Upper lobe of left lung (tissue), 6 donors: ENCODE measurements at regions not wholly inside any gene's neighbourhood (a gene's known extent, or its start where the extent isn't known, plus 50 kb on each side); places are given as distances from the start of the nearest gene placed in this dataset.

Experiments used
- ATAC-seq, 2 donors: fragments of 200-7000 bp; cut with Tn5 transposase; one replicate each; pipeline ENCODE4 v1.9.1; 2022; ENCODE audit warnings: mild to moderate bottlenecking in 2 of 2, moderate library complexity in 2 of 2; ENCODE audit not compliant: low FRiP score in 2 of 2
- DNase-seq, 2 donors: peaks; one replicate each; pipeline ENCODE4 v3.0.0-alpha.2; 2019 to 2020
- H3K27ac ChIP-seq, 4 donors: fragments of 200-600 bp; sonication (generic); one replicate each; pipeline ENCODE4 v1.5.1; 2016 to 2019
- H3K27me3 ChIP-seq, 4 donors: fragments of 200-600 bp; sonication (generic); one replicate each; pipeline ENCODE4 v1.5.1; 2017 to 2019
- H3K36me3 ChIP-seq, 4 donors: fragments of 200-600 bp; sonication (generic); one replicate each; pipeline ENCODE4 v1.5.1; 2016 to 2019
- H3K4me1 ChIP-seq, 4 donors: fragments of 200-600 bp; sonication (generic); one replicate each; pipeline ENCODE4 v1.5.1; 2018 to 2019
- H3K4me3 ChIP-seq, 4 donors: fragments of 200-600 bp; sonication (generic); one replicate each; pipeline ENCODE4 v1.5.1; 2017 to 2019; ENCODE audit warnings: mild to moderate bottlenecking in 2 of 4, moderate library complexity in 1 of 4
- H3K9me3 ChIP-seq, 4 donors: fragments of 200-600 bp; sonication (generic); one replicate each; pipeline ENCODE4 v1.5.1; 2018 to 2019
- EP300 ChIP-seq, 4 donors: sonication (generic); formaldehyde crosslinking; IDR thresholded peaks; one replicate each; pipeline ENCODE4 v1.5.1; 2017; ENCODE audit warnings: antibody characterized with exemption in 4 of 4, control low read depth in 2 of 4
- POLR2A ChIP-seq, 4 donors: fragments of 450-650 bp; IDR thresholded peaks; one replicate each; pipeline ENCODE4 v1.5.1; 2016 to 2017; ENCODE audit warnings: antibody characterized with exemption in 4 of 4, mild to moderate bottlenecking in 2 of 4
- POLR2AphosphoS5 ChIP-seq, 2 donors: sonication (generic); formaldehyde crosslinking; IDR thresholded peaks; one replicate each; pipeline ENCODE4 v1.5.1; 2017; ENCODE audit warnings: antibody characterized with exemption in 2 of 2
- WGBS, 2 donors: methylation state at CpG; one replicate each; pipeline ENCODE4 v1.1.5; 2017 to 2018; 5-methylcytosine and 5-hydroxymethylcytosine counted together
- TF ChIP-seq, protein P1 (sequence below), 6 experiments: fragments of 450-650 bp in 4 of 6; fragments of 200-600 bp in 2 of 6; sonication (generic) in 2 of 6; IDR thresholded peaks; one replicate each; pipeline ENCODE4 v1.5.1; 2016 to 2019; ENCODE audit warnings: antibody characterized with exemption in 6 of 6
- donor health status: DM: no; HTN: no; CAD: no; lungs with moderate emphysema.
- donor health status: DM: no; HTN: yes; CAD: no; lungs with severe emphysema.

GRCh38 chr11:97367406-97368083, 977.7 kb downstream of the JRKL start:
- H3K27ac ChIP-seq = no peak overlapping the region
- DNase-seq (peak in 1 of 2 donors; percentile 18), ATAC-seq (peak in 1 of 2 donors; percentile 28)
- WGBS, 2 donors = 86 to 89% methylated on average over 2 to 10 of the region's 10 CpGs
- no peak overlapping the region for H3K4me3 ChIP-seq
- H3K36me3 ChIP-seq = no peaks in the 10 kb centered on the region
- peaks cover 0 to 12% (median 0%) of the 10 kb centered on the region in 4 donors for H3K9me3 ChIP-seq
- TF ChIP-seq POLR2A (IDR thresholded peaks at IDR 0.05) (no peak), EP300 (IDR thresholded peaks at IDR 0.05) (no peak), POLR2AphosphoS5 (IDR thresholded peaks at IDR 0.05) (no peak)
- TF ChIP-seq, protein P1, sequence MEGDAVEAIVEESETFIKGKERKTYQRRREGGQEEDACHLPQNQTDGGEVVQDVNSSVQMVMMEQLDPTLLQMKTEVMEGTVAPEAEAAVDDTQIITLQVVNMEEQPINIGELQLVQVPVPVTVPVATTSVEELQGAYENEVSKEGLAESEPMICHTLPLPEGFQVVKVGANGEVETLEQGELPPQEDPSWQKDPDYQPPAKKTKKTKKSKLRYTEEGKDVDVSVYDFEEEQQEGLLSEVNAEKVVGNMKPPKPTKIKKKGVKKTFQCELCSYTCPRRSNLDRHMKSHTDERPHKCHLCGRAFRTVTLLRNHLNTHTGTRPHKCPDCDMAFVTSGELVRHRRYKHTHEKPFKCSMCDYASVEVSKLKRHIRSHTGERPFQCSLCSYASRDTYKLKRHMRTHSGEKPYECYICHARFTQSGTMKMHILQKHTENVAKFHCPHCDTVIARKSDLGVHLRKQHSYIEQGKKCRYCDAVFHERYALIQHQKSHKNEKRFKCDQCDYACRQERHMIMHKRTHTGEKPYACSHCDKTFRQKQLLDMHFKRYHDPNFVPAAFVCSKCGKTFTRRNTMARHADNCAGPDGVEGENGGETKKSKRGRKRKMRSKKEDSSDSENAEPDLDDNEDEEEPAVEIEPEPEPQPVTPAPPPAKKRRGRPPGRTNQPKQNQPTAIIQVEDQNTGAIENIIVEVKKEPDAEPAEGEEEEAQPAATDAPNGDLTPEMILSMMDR (IDR thresholded peaks at IDR 0.05) = no peak
- no peaks in the 10 kb centered on the region for H3K4me1 ChIP-seq
- H3K27me3 ChIP-seq = no peaks in the 10 kb centered on the region

DNA sequence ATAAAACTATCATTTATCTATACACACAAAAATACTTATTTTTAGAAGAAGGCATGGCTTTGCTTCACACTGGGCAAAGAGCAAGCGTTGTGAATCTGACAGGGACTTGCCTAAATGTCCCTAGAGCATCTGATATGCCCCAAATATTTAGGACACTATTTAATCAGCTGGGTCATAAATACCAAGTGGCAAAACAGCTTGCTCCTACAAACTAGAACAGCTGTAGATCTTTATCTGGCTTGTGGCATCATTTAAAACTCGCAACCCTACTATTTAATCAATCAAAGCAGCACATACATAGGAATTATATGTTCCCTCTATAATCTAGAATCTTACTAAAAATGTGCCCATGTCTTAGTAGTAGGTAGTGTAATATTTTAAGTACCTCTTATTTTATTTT, 999.5 kb downstream of the JRKL start:
- ATAC-seq (no peak), DNase-seq (no peak)
- 33 to 42% methylated on average over 2 of the region's 2 CpGs for WGBS, 2 donors
- H3K27ac ChIP-seq = no peak overlapping the region
- H3K9me3 ChIP-seq = no peaks in the 10 kb centered on the region
- no peaks in the 10 kb centered on the region for H3K4me1 ChIP-seq
- TF ChIP-seq POLR2A (IDR thresholded peaks at IDR 0.05) (no peak), EP300 (IDR thresholded peaks at IDR 0.05) (no peak), POLR2AphosphoS5 (IDR thresholded peaks at IDR 0.05) (no peak)
- TF ChIP-seq, protein P1 (IDR thresholded peaks at IDR 0.05) = no peak
- H3K4me3 ChIP-seq = no peak overlapping the region
- no peaks in the 10 kb centered on the region for H3K36me3 ChIP-seq
- H3K27me3 ChIP-seq = no peaks in the 10 kb centered on the region

- H3K36me3 ChIP-seq = no peaks in the 10 kb centered on the region
- no peaks in the 10 kb centered on the region for H3K4me1 ChIP-seq
- DNase-seq (no peak), ATAC-seq (no peak)
- no peaks in the 10 kb centered on the region for H3K27me3 ChIP-seq
- TF ChIP-seq POLR2AphosphoS5 (IDR thresholded peaks at IDR 0.05) = no peak
- TF ChIP-seq EP300 (IDR thresholded peaks at IDR 0.05) = no peak
- TF ChIP-seq POLR2A (IDR thresholded peaks at IDR 0.05) = no peak
- TF ChIP-seq, protein P1 (IDR thresholded peaks at IDR 0.05) = no peak
- H3K9me3 ChIP-seq = no peaks in the 10 kb centered on the region
- no peak overlapping the region for H3K27ac ChIP-seq
- WGBS, 2 donors = 63 to 81% methylated on average over 1 to 4 of the region's 4 CpGs
- no peak overlapping the region for H3K4me3 ChIP-seq
These were observed 1008.4 kb downstream of the JRKL start for GRCh38 chr11:97398246-97398645.

- 67% methylated on average over 1 of the region's 1 CpG; no CpG with 5 or more reads in 1 of the 2 donors for WGBS, 2 donors
- Histone ChIP-seq H3K27me3 (no peaks in the 10 kb centered on the region), H3K4me1 (no peaks in the 10 kb centered on the region), H3K27ac (no peak overlapping the region), H3K4me3 (no peak overlapping the region), H3K9me3 (peaks cover 0 to 19% (median 0%) of the 10 kb centered on the region in 4 donors), H3K36me3 (no peaks in the 10 kb centered on the region)
- ATAC-seq = peak in 1 of 2 donors; percentile 40
- TF ChIP-seq, protein P1 (IDR thresholded peaks at IDR 0.05) = no peak
- TF ChIP-seq EP300 (IDR thresholded peaks at IDR 0.05) (no peak), POLR2A (IDR thresholded peaks at IDR 0.05) (no peak), POLR2AphosphoS5 (IDR thresholded peaks at IDR 0.05) (no peak)
- peak in 1 of 2 donors; percentile 4 for DNase-seq
These were observed 1019.3 kb downstream of the JRKL start for GRCh38 chr11:97409141-97409540.

DNA sequence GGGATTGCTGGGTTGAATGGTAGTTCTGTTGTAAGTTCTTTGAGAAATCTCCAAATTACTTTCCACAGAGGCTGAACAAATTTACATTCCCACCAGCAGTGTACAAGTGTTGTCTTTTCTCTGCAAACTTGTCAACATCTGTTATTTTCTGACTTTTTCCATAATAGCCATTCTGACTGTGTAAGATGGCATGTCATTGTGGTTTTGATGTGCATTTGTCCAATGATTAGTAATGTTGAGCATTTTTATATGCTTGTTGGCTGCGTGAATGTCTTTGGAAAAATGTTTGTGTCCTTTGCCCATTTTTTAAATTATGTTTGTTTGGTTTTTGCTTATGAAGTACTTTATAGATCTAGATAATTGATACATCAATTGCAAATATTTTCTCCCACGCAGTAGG, 1025.0 kb downstream of the JRKL start:
- Histone ChIP-seq H3K4me3 (no peak overlapping the region), H3K27me3 (no peaks in the 10 kb centered on the region), H3K27ac (no peak overlapping the region), H3K36me3 (no peaks in the 10 kb centered on the region), H3K4me1 (no peaks in the 10 kb centered on the region), H3K9me3 (peaks cover 0 to 9% (median 0%) of the 10 kb centered on the region in 4 donors)
- TF ChIP-seq EP300 (IDR thresholded peaks at IDR 0.05) (no peak), POLR2AphosphoS5 (IDR thresholded peaks at IDR 0.05) (no peak), POLR2A (IDR thresholded peaks at IDR 0.05) (no peak)
- TF ChIP-seq, protein P1 (IDR thresholded peaks at IDR 0.05) = no peak
- DNase-seq (no peak), ATAC-seq (no peak)
- WGBS, 2 donors = 73 to 84% methylated on average over 2 of the region's 2 CpGs
